ENCODE measurements at regions not wholly inside any gene's neighbourhood (a gene's known extent, or its start where the extent isn't known, plus 50 kb on each side); places are given as distances from the start of the nearest gene placed in this dataset.
"Not testable (repeated sequence)": the region's sequence is repeated elsewhere in the genome, so short reads cannot be mapped to it uniquely, and the experiment has no call there.

GRCh38 chr4:54596201-54596600 is 61.6 kb upstream of the KIT start:
- intact Hi-C loops (cut with micrococcal nuclease), result no loop called here

DNA sequence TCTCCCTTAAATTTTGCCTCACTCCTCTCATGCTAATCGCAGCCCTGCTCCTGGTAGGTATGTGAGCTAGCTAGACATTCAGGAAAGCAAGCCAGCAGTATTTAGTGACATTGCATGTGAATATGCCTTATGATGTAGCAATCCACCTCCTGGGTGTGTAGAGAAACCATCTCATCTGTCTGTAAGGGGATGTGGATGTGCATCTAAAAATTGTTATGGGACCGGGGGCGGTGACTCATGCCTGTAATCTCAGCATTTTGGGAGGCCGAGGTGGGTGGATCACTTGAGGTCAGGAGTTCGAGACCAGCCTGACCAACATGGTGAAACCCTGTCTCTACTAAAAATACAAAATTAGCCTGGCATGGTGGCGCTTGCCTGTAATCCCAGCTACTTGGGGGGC is 60.1 kb upstream of the KIT start:
- not testable (repeated sequence) for H3K4me3 ChIP-seq (ENCODE audit: low read length)

More at GRCh38 chr4:54596201-54596600, 61.6 kb upstream of the KIT start:
- Histone ChIP-seq H3K27me3 (ENCODE audit: control insufficient read depth in 2 of 2, insufficient read depth in 2 of 2, low read length in 2 of 2) (no peaks in the 10 kb centered on the region), H3K4me1 (ENCODE audit: control insufficient read depth in 2 of 2, insufficient read depth in 2 of 2, low read length in 2 of 2) (no peaks in the 10 kb centered on the region), H3K4me3 (ENCODE audit: low read length) (no peak overlapping the region), H3K36me3 (ENCODE audit: control insufficient read depth in 2 of 3, insufficient read depth in 3 of 3, low read length in 3 of 3) (no peaks in the 10 kb centered on the region), H3K27ac (ENCODE audit: low read depth, low read length) (no peak overlapping the region), H3K9me3 (ENCODE audit: control insufficient read depth in 2 of 3, low read length in 3 of 3) (no peaks in the 10 kb centered on the region)
- DNase-seq, result no peak
- Mint-ChIP-seq H3K36me3 (no peaks in the 10 kb centered on the region), H3K4me1 (no peaks in the 10 kb centered on the region), H3K9me3 (no peaks in the 10 kb centered on the region), H3K27ac (no peak overlapping the region), H3K27me3 (peaks cover 0 to 9% (median 2%) of the 10 kb centered on the region in 5 donors), H3K4me3 (no peak overlapping the region)
- CTCF ChIA-PET, result no interaction called here
- POLR2A ChIA-PET, result no interaction called here
- ATAC-seq, result no peak

GRCh38 chr4:54602175-54602574 is 55.6 kb upstream of the KIT start:
- DNase-seq; ATAC-seq; H3K36me3 Mint-ChIP-seq; CTCF ChIA-PET; H3K27me3 ChIP-seq (ENCODE audit: control insufficient read depth in 2 of 2, insufficient read depth in 2 of 2, low read length in 2 of 2); H3K27ac ChIP-seq (ENCODE audit: low read depth, low read length); intact Hi-C loops (cut with micrococcal nuclease); H3K9me3 ChIP-seq (ENCODE audit: control insufficient read depth in 2 of 3, low read length in 3 of 3); H3K4me3 ChIP-seq (ENCODE audit: low read length); H3K4me3 Mint-ChIP-seq; POLR2A ChIA-PET; H3K9me3 Mint-ChIP-seq; H3K27ac Mint-ChIP-seq; H3K4me1 Mint-ChIP-seq; H3K4me1 ChIP-seq (ENCODE audit: control insufficient read depth in 2 of 2, insufficient read depth in 2 of 2, low read length in 2 of 2); H3K36me3 ChIP-seq (ENCODE audit: control insufficient read depth in 2 of 3, insufficient read depth in 3 of 3, low read length in 3 of 3): not testable (repeated sequence)
- peaks cover 0 to 15% (median 4%) of the 10 kb centered on the region in 5 donors for H3K27me3 Mint-ChIP-seq

More for the DNA sequence above, 60.1 kb upstream of the KIT start:
- H3K4me1 Mint-ChIP-seq; H3K4me3 Mint-ChIP-seq; H3K9me3 ChIP-seq (ENCODE audit: control insufficient read depth in 2 of 3, low read length in 3 of 3); POLR2A ChIA-PET; H3K27me3 Mint-ChIP-seq; DNase-seq; H3K36me3 Mint-ChIP-seq; H3K27ac ChIP-seq (ENCODE audit: low read depth, low read length); H3K4me1 ChIP-seq (ENCODE audit: control insufficient read depth in 2 of 2, insufficient read depth in 2 of 2, low read length in 2 of 2); ATAC-seq; H3K36me3 ChIP-seq (ENCODE audit: control insufficient read depth in 2 of 3, insufficient read depth in 3 of 3, low read length in 3 of 3); H3K27me3 ChIP-seq (ENCODE audit: control insufficient read depth in 2 of 2, insufficient read depth in 2 of 2, low read length in 2 of 2); H3K9me3 Mint-ChIP-seq; intact Hi-C loops (cut with micrococcal nuclease); CTCF ChIA-PET: not testable (repeated sequence)
- H3K27ac Mint-ChIP-seq, result peak overlapping the region in 1 of 9 donors; percentile 34

- Histone ChIP-seq H3K9me3 (ENCODE audit: control insufficient read depth in 2 of 3, low read length in 3 of 3) (no peaks in the 10 kb centered on the region), H3K4me1 (ENCODE audit: control insufficient read depth in 2 of 2, insufficient read depth in 2 of 2, low read length in 2 of 2) (no peaks in the 10 kb centered on the region), H3K36me3 (ENCODE audit: control insufficient read depth in 2 of 3, insufficient read depth in 3 of 3, low read length in 3 of 3) (no peaks in the 10 kb centered on the region), H3K27ac (ENCODE audit: low read depth, low read length) (no peak overlapping the region), H3K4me3 (ENCODE audit: low read length) (no peak overlapping the region), H3K27me3 (ENCODE audit: control insufficient read depth in 2 of 2, insufficient read depth in 2 of 2, low read length in 2 of 2) (no peaks in the 10 kb centered on the region)
- ChIA-PET POLR2A (no interaction called here), CTCF (no interaction called here)
- DNase-seq (no peak), ATAC-seq (no peak)
- Mint-ChIP-seq H3K9me3 (peaks cover 0 to 9% (median 0%) of the 10 kb centered on the region in 11 donors), H3K27me3 (peaks cover 0 to 15% (median 4%) of the 10 kb centered on the region in 5 donors), H3K4me1 (no peaks in the 10 kb centered on the region), H3K4me3 (no peak overlapping the region), H3K36me3 (no peaks in the 10 kb centered on the region), H3K27ac (no peak overlapping the region)
- intact Hi-C loops (cut with micrococcal nuclease), result no loop called here
Measured at GRCh38 chr4:54607067-54607466, 50.7 kb upstream of the KIT start.

GRCh38 chr4:54607521-54607920 is 50.2 kb upstream of the KIT start:
- Mint-ChIP-seq H3K36me3 (no peaks in the 10 kb centered on the region), H3K27ac (no peak overlapping the region), H3K9me3 (peaks cover 0 to 9% (median 0%) of the 10 kb centered on the region in 11 donors), H3K4me3 (no peak overlapping the region), H3K27me3 (peaks cover 0 to 15% (median 4%) of the 10 kb centered on the region in 5 donors), H3K4me1 (no peaks in the 10 kb centered on the region)
- Histone ChIP-seq H3K36me3 (ENCODE audit: control insufficient read depth in 2 of 3, insufficient read depth in 3 of 3, low read length in 3 of 3) (no peaks in the 10 kb centered on the region), H3K4me3 (ENCODE audit: low read length) (no peak overlapping the region), H3K27ac (ENCODE audit: low read depth, low read length) (no peak overlapping the region), H3K4me1 (ENCODE audit: control insufficient read depth in 2 of 2, insufficient read depth in 2 of 2, low read length in 2 of 2) (no peaks in the 10 kb centered on the region), H3K9me3 (ENCODE audit: control insufficient read depth in 2 of 3, low read length in 3 of 3) (no peaks in the 10 kb centered on the region), H3K27me3 (ENCODE audit: control insufficient read depth in 2 of 2, insufficient read depth in 2 of 2, low read length in 2 of 2) (no peaks in the 10 kb centered on the region)
- DNase-seq (no peak), ATAC-seq (no peak)
- intact Hi-C loops (cut with micrococcal nuclease), result no loop called here
- ChIA-PET POLR2A (no interaction called here), CTCF (no interaction called here)

All from naive thymus-derived CD4-positive, alpha-beta T cell (primary cell).